Heart right ventricle (tissue), 16 donors: ENCODE measurements at regions not wholly inside any gene's neighbourhood (a gene's known extent, or its start where the extent isn't known, plus 50 kb on each side); places are given as distances from the start of the nearest gene placed in this dataset.

Experiments
- ATAC-seq, 8 donors: fragments of 200-7000 bp; cut with Tn5 transposase; one replicate each; pipeline ENCODE4 v1.9.1; 2020; ENCODE audit warnings: mild to moderate bottlenecking in 8 of 8, moderate library complexity in 8 of 8, moderate number of reproducible peaks in 1 of 8
- DNase-seq, 2 donors: peaks; one replicate each; pipeline ENCODE4 v3.0.0-alpha.2; 2020
- H3K27ac ChIP-seq, 10 donors: fragments of 200-600 bp; sonication (generic) in 2 of 10; one replicate each; pipeline versions ENCODE4 v1.5.0 to v1.8.0; 2020 to 2022; ENCODE audit warnings: mild to moderate bottlenecking in 3 of 10
- H3K27me3 ChIP-seq, 7 donors: fragments of 200-600 bp; one replicate each; pipeline ENCODE4 v1.8.0; 2021 to 2022; ENCODE audit warnings: mild to moderate bottlenecking in 2 of 7
- H3K36me3 ChIP-seq, 9 donors: fragments of 200-600 bp; sonication (generic) in 1 of 9; one replicate each; pipeline versions ENCODE4 v1.5.0 to v1.8.0; 2020 to 2022; ENCODE audit warnings: mild to moderate bottlenecking in 2 of 9
- H3K4me1 ChIP-seq, 9 donors: fragments of 200-600 bp; sonication (generic) in 1 of 9; one replicate each; pipeline versions ENCODE4 v1.5.0 to v1.8.0; 2020 to 2022; ENCODE audit warnings: mild to moderate bottlenecking in 4 of 9
- H3K4me3 ChIP-seq, 10 donors: fragments of 200-600 bp; sonication (generic) in 2 of 10; one replicate each; pipeline versions ENCODE4 v1.5.0 to v1.8.0; 2020 to 2022; ENCODE audit warnings: mild to moderate bottlenecking in 7 of 10, moderate library complexity in 2 of 10
- H3K9me3 ChIP-seq, 11 donors: fragments of 200-600 bp in 10 of 11; sonication (generic) in 2 of 11; one replicate each; pipeline versions ENCODE4 v1.5.0 to v1.8.0; 2013 to 2022; ENCODE audit warnings: mild to moderate bottlenecking in 2 of 11, control low read depth in 1 of 11, moderate library complexity in 1 of 11
- CTCF ChIP-seq, 9 donors: fragments of 200-600 bp; sonication (generic) in 2 of 9; IDR thresholded peaks; one replicate each; pipeline versions ENCODE4 v1.5.0 to v1.8.0; 2021 to 2022; ENCODE audit warnings: antibody characterized with exemption in 9 of 9, mild to moderate bottlenecking in 5 of 9, moderate library complexity in 1 of 9
- WGBS, 2 donors: extraction: QIAGEN DNeasy Blood & Tissue Kit; methylation state at CpG; one replicate each; pipeline ENCODE4 v1.1.7; 2013; ENCODE audit warnings: inconsistent platforms in 1 of 2; 5-methylcytosine and 5-hydroxymethylcytosine counted together
- intact Hi-C, 10 donors: fragments of 100-400 bp; cut with DNase I; formaldehyde crosslinking; loops; one replicate each; pipeline versions ENCODE4 v1.11.1 to v1.14.2; 2022
- donor health status: Arrhythmogenic right ventricular cardiomyopathy.
- donor health status: ischemic (EF 13 %, LVEDD 7.1; RV severe dilation, severe dysfunction).
- donor health status: healthy with polysubstance abuse.
- donor health status: DM: no; HTN: yes; CAD: no.
- donor health status: DM: no; HTN: no; CAD: no.
- donor health status: ischemic (EF 25% LVEDD 6.9; RV normal size, moderate dysfunction).
- donor health status: ischemic (EF 25% LVEDD 5.7; RV mildly dilated, moderate dysfunction).
- donor health status: healthy.
- donor health status: DM: yes; HTN: yes; CAD: no.
- donor health status: Ischemic cardiomyopathy.
- donor health status: ischemic (EF 35%, LVEDD 5.7; RV mildly dilated, moderate dysfunction).
- donor health status: nonischemic (EF 11% LVEDD 7.7; RV severe dilation, severe dysfunction).
- donor health status: DM: yes; HTN: yes; CAD: no.
- donor health status: PGD.
- donor health status: ischemic (EF 29% LVEDD 5.4; RV normal size, mild dysfunction).
- donor health status: nonischemic (EF 23%, LVEDD 6.1; RV moderate dilation, normal function).

GRCh38 chr4:36771411-36772153, 473.0 kb upstream of the NWD2 start:
- Histone ChIP-seq H3K4me1 (no peaks in the 10 kb centered on the region), H3K9me3 (no peaks in the 10 kb centered on the region), H3K36me3 (no peaks in the 10 kb centered on the region), H3K4me3 (no peak overlapping the region), H3K27me3 (no peaks in the 10 kb centered on the region), H3K27ac (no peak overlapping the region)
- ATAC-seq (no peak), DNase-seq (no peak)
- intact Hi-C loops: no loop called here
- 55 to 69% methylated on average over 2 of the region's 2 CpGs for WGBS, 2 donors
- TF ChIP-seq CTCF (IDR thresholded peaks at IDR 0.05): no peak

GRCh38 chr4:36772154-36772516, 472.4 kb upstream of the NWD2 start:
- H3K36me3 ChIP-seq: no peaks in the 10 kb centered on the region
- H3K27me3 ChIP-seq: no peaks in the 10 kb centered on the region
- no peak for DNase-seq
- H3K4me1 ChIP-seq: no peaks in the 10 kb centered on the region
- no peak overlapping the region for H3K27ac ChIP-seq
- no peak for ATAC-seq
- H3K4me3 ChIP-seq: no peak overlapping the region
- intact Hi-C loops: no loop called here
- no peak for TF ChIP-seq CTCF (IDR thresholded peaks at IDR 0.05)
- no peaks in the 10 kb centered on the region for H3K9me3 ChIP-seq

- no peak for TF ChIP-seq CTCF (IDR thresholded peaks at IDR 0.05)
- Histone ChIP-seq H3K4me3 (no peak overlapping the region), H3K4me1 (no peaks in the 10 kb centered on the region), H3K36me3 (no peaks in the 10 kb centered on the region), H3K27ac (no peak overlapping the region), H3K27me3 (no peaks in the 10 kb centered on the region), H3K9me3 (no peaks in the 10 kb centered on the region)
- no peak for DNase-seq
- intact Hi-C loops: no loop called here
- ATAC-seq: no peak
- 54 to 75% methylated on average over 2 of the region's 2 CpGs for WGBS, 2 donors
Measured at GRCh38 chr4:36773467-36773866, 471.1 kb upstream of the NWD2 start.

- DNase-seq: no peak
- no peak for ATAC-seq
- Histone ChIP-seq H3K27ac (no peak overlapping the region), H3K9me3 (peaks cover 0 to 6% (median 0%) of the 10 kb centered on the region in 11 donors), H3K36me3 (no peaks in the 10 kb centered on the region), H3K4me3 (no peak overlapping the region), H3K4me1 (no peaks in the 10 kb centered on the region), H3K27me3 (no peaks in the 10 kb centered on the region)
- no peak for TF ChIP-seq CTCF (IDR thresholded peaks at IDR 0.05)
- intact Hi-C loops: no loop called here
Measured at GRCh38 chr4:36775544-36775943, 469.0 kb upstream of the NWD2 start.
